Stomach (tissue), 4 donors: ENCODE measurements at regions not wholly inside any gene's neighbourhood (a gene's known extent, or its start where the extent isn't known, plus 50 kb on each side); places are given as distances from the start of the nearest gene placed in this dataset.

Source experiments
- EP300 ChIP-seq: sonication (generic); formaldehyde crosslinking; IDR thresholded peaks from one replicate; pipeline ENCODE4 v1.6.1; 2017; ENCODE audit warnings: antibody characterized with exemption
- POLR2A ChIP-seq, 4 donors: fragments of 450-650 bp; IDR thresholded peaks; one replicate each; pipeline ENCODE4 v1.6.1; 2016; ENCODE audit warnings: antibody characterized with exemption in 4 of 4, control low read depth in 2 of 4, mild to moderate bottlenecking in 1 of 4, moderate library complexity in 1 of 4
- POLR2AphosphoS5 ChIP-seq, 3 donors: sonication (generic); formaldehyde crosslinking; IDR thresholded peaks; one replicate each; pipeline ENCODE4 v1.6.1; 2016; ENCODE audit warnings: antibody characterized with exemption in 3 of 3
- TF ChIP-seq, protein P1 (sequence below), 7 experiments: fragments of 450-650 bp in 4 of 7; fragments of 200-600 bp in 3 of 7; sonication (generic) in 3 of 7; IDR thresholded peaks; one replicate each; pipeline ENCODE4 v1.5.1; 2016 to 2019; ENCODE audit warnings: antibody characterized with exemption in 7 of 7, control low read depth in 2 of 7, mild to moderate bottlenecking in 1 of 7

DNA sequence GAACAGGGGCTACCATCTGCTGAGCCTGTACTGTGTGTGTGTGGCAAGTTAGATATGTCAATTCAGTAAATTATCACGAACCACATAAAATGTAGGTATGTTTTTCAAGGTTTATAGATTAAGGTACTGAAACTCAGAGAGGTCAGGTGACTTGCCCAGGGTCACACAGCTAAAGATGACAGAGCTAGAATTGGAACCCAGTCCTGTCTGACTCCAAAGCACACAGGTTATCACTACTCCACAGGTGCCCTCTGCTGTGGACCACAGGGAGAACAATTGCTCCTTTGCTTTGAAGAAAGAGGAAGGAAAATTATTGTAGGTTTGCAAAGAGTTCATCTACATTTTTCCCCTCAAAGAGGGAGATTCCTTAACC lies 229.7 kb upstream of the AGAP1 start:
- TF ChIP-seq, protein P1, sequence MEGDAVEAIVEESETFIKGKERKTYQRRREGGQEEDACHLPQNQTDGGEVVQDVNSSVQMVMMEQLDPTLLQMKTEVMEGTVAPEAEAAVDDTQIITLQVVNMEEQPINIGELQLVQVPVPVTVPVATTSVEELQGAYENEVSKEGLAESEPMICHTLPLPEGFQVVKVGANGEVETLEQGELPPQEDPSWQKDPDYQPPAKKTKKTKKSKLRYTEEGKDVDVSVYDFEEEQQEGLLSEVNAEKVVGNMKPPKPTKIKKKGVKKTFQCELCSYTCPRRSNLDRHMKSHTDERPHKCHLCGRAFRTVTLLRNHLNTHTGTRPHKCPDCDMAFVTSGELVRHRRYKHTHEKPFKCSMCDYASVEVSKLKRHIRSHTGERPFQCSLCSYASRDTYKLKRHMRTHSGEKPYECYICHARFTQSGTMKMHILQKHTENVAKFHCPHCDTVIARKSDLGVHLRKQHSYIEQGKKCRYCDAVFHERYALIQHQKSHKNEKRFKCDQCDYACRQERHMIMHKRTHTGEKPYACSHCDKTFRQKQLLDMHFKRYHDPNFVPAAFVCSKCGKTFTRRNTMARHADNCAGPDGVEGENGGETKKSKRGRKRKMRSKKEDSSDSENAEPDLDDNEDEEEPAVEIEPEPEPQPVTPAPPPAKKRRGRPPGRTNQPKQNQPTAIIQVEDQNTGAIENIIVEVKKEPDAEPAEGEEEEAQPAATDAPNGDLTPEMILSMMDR (IDR thresholded peaks at IDR 0.05), result no peak
- TF ChIP-seq EP300 (no peak), POLR2A (IDR thresholded peaks at IDR 0.05) (no peak), POLR2AphosphoS5 (IDR thresholded peaks at IDR 0.05) (no peak)
